Heart right ventricle (tissue), 16 donors: ENCODE measurements at regions not wholly inside any gene's neighbourhood (a gene's known extent, or its start where the extent isn't known, plus 50 kb on each side); places are given as distances from the start of the nearest gene placed in this dataset.

ENCODE experiments used
- ATAC-seq, 8 donors: fragments of 200-7000 bp; cut with Tn5 transposase; one replicate each; pipeline ENCODE4 v1.9.1; 2020; ENCODE audit warnings: mild to moderate bottlenecking in 8 of 8, moderate library complexity in 8 of 8, moderate number of reproducible peaks in 1 of 8
- DNase-seq, 2 donors: peaks; one replicate each; pipeline ENCODE4 v3.0.0-alpha.2; 2020
- H3K27ac ChIP-seq, 10 donors: fragments of 200-600 bp; sonication (generic) in 2 of 10; one replicate each; pipeline versions ENCODE4 v1.5.0 to v1.8.0; 2020 to 2022; ENCODE audit warnings: mild to moderate bottlenecking in 3 of 10
- H3K27me3 ChIP-seq, 7 donors: fragments of 200-600 bp; one replicate each; pipeline ENCODE4 v1.8.0; 2021 to 2022; ENCODE audit warnings: mild to moderate bottlenecking in 2 of 7
- H3K36me3 ChIP-seq, 9 donors: fragments of 200-600 bp; sonication (generic) in 1 of 9; one replicate each; pipeline versions ENCODE4 v1.5.0 to v1.8.0; 2020 to 2022; ENCODE audit warnings: mild to moderate bottlenecking in 2 of 9
- H3K4me1 ChIP-seq, 9 donors: fragments of 200-600 bp; sonication (generic) in 1 of 9; one replicate each; pipeline versions ENCODE4 v1.5.0 to v1.8.0; 2020 to 2022; ENCODE audit warnings: mild to moderate bottlenecking in 4 of 9
- H3K4me3 ChIP-seq, 10 donors: fragments of 200-600 bp; sonication (generic) in 2 of 10; one replicate each; pipeline versions ENCODE4 v1.5.0 to v1.8.0; 2020 to 2022; ENCODE audit warnings: mild to moderate bottlenecking in 7 of 10, moderate library complexity in 2 of 10
- H3K9me3 ChIP-seq, 11 donors: fragments of 200-600 bp in 10 of 11; sonication (generic) in 2 of 11; one replicate each; pipeline versions ENCODE4 v1.5.0 to v1.8.0; 2013 to 2022; ENCODE audit warnings: mild to moderate bottlenecking in 2 of 11, control low read depth in 1 of 11, moderate library complexity in 1 of 11
- WGBS, 2 donors: extraction: QIAGEN DNeasy Blood & Tissue Kit; methylation state at CpG; one replicate each; pipeline ENCODE4 v1.1.7; 2013; ENCODE audit warnings: inconsistent platforms in 1 of 2; 5-methylcytosine and 5-hydroxymethylcytosine counted together
- intact Hi-C, 10 donors: fragments of 100-400 bp; cut with DNase I; formaldehyde crosslinking; loops; one replicate each; pipeline versions ENCODE4 v1.11.1 to v1.14.2; 2022
- TF ChIP-seq, protein P1 (sequence below), 9 donors: fragments of 200-600 bp; sonication (generic) in 2 of 9; IDR thresholded peaks; one replicate each; pipeline versions ENCODE4 v1.5.0 to v1.8.0; 2021 to 2022; ENCODE audit warnings: antibody characterized with exemption in 9 of 9, mild to moderate bottlenecking in 5 of 9, moderate library complexity in 1 of 9
- donor health status: Arrhythmogenic right ventricular cardiomyopathy.
- donor health status: ischemic (EF 13 %, LVEDD 7.1; RV severe dilation, severe dysfunction).
- donor health status: healthy with polysubstance abuse.
- donor health status: DM: no; HTN: yes; CAD: no.
- donor health status: DM: no; HTN: no; CAD: no.
- donor health status: ischemic (EF 25% LVEDD 6.9; RV normal size, moderate dysfunction).
- donor health status: ischemic (EF 25% LVEDD 5.7; RV mildly dilated, moderate dysfunction).
- donor health status: healthy.
- donor health status: DM: yes; HTN: yes; CAD: no.
- donor health status: Ischemic cardiomyopathy.
- donor health status: ischemic (EF 35%, LVEDD 5.7; RV mildly dilated, moderate dysfunction).
- donor health status: nonischemic (EF 11% LVEDD 7.7; RV severe dilation, severe dysfunction).
- donor health status: DM: yes; HTN: yes; CAD: no.
- donor health status: PGD.
- donor health status: ischemic (EF 29% LVEDD 5.4; RV normal size, mild dysfunction).
- donor health status: nonischemic (EF 23%, LVEDD 6.1; RV moderate dilation, normal function).

DNA sequence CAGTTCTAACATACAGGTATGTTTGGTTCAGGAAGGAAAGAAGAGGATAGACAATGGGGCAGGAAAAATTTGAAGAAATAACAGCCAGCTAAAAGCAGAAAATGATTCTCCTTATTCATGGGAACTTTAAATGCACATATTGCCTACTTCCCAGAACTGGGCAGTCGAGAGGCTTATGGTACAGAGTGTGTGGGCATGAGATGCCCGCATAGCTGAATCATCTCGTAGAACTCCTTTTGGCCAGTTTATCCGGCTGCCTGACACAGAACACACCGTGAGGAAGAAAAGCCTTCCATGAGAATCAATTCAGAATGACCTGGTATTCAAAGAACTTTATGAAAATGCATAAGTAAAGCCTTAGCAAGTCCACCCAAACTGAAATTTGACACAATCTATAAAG, 471.6 kb downstream of the SH2D4B start:
- Histone ChIP-seq H3K4me1 (no peaks in the 10 kb centered on the region), H3K4me3 (no peak overlapping the region), H3K36me3 (no peaks in the 10 kb centered on the region), H3K9me3 (no peaks in the 10 kb centered on the region), H3K27me3 (peaks cover 0 to 5% (median 0%) of the 10 kb centered on the region in 7 donors), H3K27ac (no peak overlapping the region)
- intact Hi-C loops, result no loop called here
- DNase-seq, result no peak
- ATAC-seq, result no peak
- TF ChIP-seq, protein P1, sequence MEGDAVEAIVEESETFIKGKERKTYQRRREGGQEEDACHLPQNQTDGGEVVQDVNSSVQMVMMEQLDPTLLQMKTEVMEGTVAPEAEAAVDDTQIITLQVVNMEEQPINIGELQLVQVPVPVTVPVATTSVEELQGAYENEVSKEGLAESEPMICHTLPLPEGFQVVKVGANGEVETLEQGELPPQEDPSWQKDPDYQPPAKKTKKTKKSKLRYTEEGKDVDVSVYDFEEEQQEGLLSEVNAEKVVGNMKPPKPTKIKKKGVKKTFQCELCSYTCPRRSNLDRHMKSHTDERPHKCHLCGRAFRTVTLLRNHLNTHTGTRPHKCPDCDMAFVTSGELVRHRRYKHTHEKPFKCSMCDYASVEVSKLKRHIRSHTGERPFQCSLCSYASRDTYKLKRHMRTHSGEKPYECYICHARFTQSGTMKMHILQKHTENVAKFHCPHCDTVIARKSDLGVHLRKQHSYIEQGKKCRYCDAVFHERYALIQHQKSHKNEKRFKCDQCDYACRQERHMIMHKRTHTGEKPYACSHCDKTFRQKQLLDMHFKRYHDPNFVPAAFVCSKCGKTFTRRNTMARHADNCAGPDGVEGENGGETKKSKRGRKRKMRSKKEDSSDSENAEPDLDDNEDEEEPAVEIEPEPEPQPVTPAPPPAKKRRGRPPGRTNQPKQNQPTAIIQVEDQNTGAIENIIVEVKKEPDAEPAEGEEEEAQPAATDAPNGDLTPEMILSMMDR (IDR thresholded peaks at IDR 0.05), result no peak
- 80 to 90% methylated on average over 5 of the region's 5 CpGs for WGBS, 2 donors

DNA sequence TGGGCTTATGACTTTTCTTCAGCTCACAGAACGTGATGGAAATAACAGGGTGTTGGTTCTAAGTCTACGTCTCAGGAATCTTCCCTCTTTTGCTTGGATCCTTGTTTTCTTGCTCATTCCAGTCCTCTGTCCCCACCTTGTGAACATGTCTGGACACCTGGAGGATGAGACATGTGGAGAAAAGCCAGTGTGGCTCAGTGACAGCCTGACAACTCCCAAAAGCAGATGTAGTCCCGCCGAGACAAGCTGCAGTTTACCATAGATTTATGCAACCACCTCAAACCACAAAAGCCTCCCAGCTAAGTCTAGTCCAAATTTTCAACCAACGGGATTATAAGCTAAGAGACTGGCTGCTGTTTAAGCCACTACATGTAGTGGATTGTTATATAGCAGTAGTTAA, 476.1 kb downstream of the SH2D4B start:
- Histone ChIP-seq H3K4me3 (no peak overlapping the region), H3K27me3 (peaks cover 0 to 5% (median 0%) of the 10 kb centered on the region in 7 donors), H3K9me3 (no peaks in the 10 kb centered on the region), H3K27ac (no peak overlapping the region), H3K4me1 (peaks cover 0 to under 1% (median 0%) of the 10 kb centered on the region in 9 donors), H3K36me3 (no peaks in the 10 kb centered on the region)
- intact Hi-C loops, result no loop called here
- DNase-seq (no peak), ATAC-seq (no peak)
- TF ChIP-seq, protein P1 (IDR thresholded peaks at IDR 0.05), result no peak
- WGBS, 2 donors, result 60 to 74% methylated on average over 5 of the region's 5 CpGs

DNA sequence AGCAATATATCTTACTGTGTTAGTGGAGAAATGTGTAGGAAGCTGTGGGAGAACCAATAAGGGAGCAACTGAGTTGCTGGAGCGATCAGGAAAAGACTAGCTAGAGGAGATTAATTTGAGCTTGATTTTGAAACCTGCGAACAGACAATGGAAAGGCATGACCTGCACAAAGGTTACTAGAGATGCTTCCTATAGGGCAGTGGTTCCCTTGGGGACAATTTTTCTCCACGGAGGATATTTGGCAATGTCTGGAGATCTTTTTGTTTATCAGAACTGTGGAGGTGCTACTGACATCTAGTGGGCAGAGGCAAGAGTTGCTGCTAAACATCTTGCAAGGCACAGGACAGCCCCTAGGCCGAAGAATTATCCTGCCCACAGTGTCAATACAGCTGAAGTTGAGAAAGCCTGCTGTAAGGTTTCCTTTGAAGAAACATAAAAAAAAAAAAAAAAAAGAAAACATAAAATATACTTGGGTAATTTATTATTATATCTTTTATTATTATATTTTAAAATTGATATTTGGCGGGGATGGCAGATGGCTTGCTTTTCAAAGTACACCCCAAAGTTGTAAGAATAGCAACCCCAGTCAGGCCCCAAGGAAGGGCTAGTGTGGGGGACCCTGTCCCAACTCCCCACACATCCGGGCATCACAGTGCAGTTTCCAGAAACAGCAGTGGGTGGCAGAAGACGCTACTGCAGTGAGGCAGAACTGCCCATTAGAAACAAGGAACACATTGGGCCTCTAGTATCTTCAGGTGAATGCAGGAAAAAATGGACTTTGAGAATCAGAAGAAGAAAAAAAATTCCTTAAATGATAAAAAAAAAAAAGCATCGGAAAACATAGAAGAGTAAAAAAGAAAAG, 481.6 kb downstream of the SH2D4B start:
- ATAC-seq (peak in 2 of 8 donors; percentile 43 to 65), DNase-seq (peak in 1 of 2 donors; percentile 4)
- peaks cover 0 to 3% (median 0%) of the 10 kb centered on the region in 9 donors for H3K4me1 ChIP-seq
- no peaks in the 10 kb centered on the region for H3K9me3 ChIP-seq
- H3K4me3 ChIP-seq, result no peak overlapping the region
- TF ChIP-seq, protein P1 (IDR thresholded peaks at IDR 0.05), result peak; percentile 22 to 75 (median 61)
- no peak overlapping the region for H3K27ac ChIP-seq
- WGBS, 2 donors, result 49 to 53% methylated on average over 8 of the region's 8 CpGs
- no peaks in the 10 kb centered on the region for H3K36me3 ChIP-seq
- intact Hi-C loops, result no loop called here
- H3K27me3 ChIP-seq, result no peaks in the 10 kb centered on the region

DNA sequence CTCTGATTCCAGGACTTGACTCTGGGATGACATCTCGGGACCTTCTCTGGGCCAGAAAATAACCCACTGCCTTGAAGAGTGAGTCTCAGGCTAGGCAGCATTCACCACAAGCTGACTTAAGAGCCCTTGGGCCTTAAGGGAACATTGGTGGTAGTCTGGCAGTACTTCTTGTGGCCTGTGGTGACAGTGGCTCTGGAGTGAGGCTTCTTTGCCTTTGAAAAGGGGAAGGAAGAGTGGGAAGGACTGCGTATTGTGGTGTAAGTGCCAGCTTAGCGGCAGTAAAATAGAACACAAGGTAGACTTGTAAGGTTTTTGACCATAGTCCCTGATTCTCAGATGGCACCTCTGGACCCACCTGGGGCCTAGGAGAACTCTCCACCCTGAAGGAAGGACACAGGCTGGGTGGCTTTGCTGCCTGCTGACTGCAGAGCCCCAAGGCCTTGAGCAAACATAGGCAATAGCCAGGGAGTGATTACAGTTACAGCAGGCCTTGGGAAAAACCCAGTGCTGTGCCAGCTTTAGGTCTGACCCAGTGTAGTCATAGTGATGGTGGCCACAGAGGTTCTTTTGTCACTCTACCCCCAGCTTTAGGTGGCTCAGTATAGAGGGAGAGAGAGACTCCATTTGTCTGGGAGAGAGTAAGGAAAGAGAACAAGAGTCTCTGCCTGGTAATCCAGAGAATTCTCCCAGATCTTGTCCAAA, 483.9 kb downstream of the SH2D4B start:
- intact Hi-C loops, result no loop called here
- 80 to 86% methylated on average over 3 of the region's 3 CpGs for WGBS, 2 donors
- Histone ChIP-seq H3K27ac (no peak overlapping the region), H3K4me3 (no peak overlapping the region), H3K27me3 (no peaks in the 10 kb centered on the region), H3K4me1 (peaks cover 0 to 3% (median 0%) of the 10 kb centered on the region in 9 donors), H3K9me3 (peaks cover 0 to 3% (median 0%) of the 10 kb centered on the region in 11 donors), H3K36me3 (no peaks in the 10 kb centered on the region)
- TF ChIP-seq, protein P1 (IDR thresholded peaks at IDR 0.05), result no peak
- DNase-seq, result no peak
- no peak for ATAC-seq
